Endothelial cell of umbilical vein (primary cell): ENCODE measurements at regions not wholly inside any gene's neighbourhood (a gene's known extent, or its start where the extent isn't known, plus 50 kb on each side); places are given as distances from the start of the nearest gene placed in this dataset.

Source experiments
- BruUV-seq: library from RNA; stranded (reverse); fragments of 400-500 nt; replicated peaks from 2 replicates; lab custom pipeline; 2021; lab: Mats Ljungman, UMichigan
- CTCF ChIA-PET: fragments of 300-600, 350-600 bp; sonication (Branson Sonifier 250); formaldehyde crosslinking; loops from one replicate; lab custom pipeline; 2021; ENCODE audit warnings: antibody characterized with exemption, inconsistent platforms; lab: Charles Lee
- POLR2A ChIA-PET: fragments of 300-600, 350-600 bp; sonication (Branson Sonifier 250); formaldehyde crosslinking; loops from one replicate; lab custom pipeline; 2021; ENCODE audit warnings: antibody characterized with exemption, inconsistent platforms; lab: Charles Lee
- DNase-seq: peaks from one replicate; pipeline ENCODE4 v3.0.0-alpha.2; 2011; ENCODE audit warnings: low read depth, low spot score
- FAIRE-seq: peaks from 2 replicates; lab custom pipeline; 2011; peaks lifted over from hg19 to GRCh38; lab: Jason Lieb, UNC
- H2AFZ ChIP-seq: 2 replicates; pipeline ENCODE4 v1.6.0; 2012; ENCODE audit warnings: low read depth, low read length, control low read depth, inconsistent platforms
- H3K27ac ChIP-seq: 2 replicates; pipeline ENCODE4 v1.5.1; 2011; ENCODE audit warnings: low read depth, mild to moderate bottlenecking, control low read depth, low read length, moderate library complexity; ENCODE audit not compliant: insufficient read depth
- H3K27me3 ChIP-seq, 2 experiments: 2 replicates each; pipeline versions ENCODE4 v1.6.0 to v1.6.1; 2011; ENCODE audit warnings: low read length in 2 of 2, mixed read lengths in 1 of 2; ENCODE audit not compliant: control insufficient read depth in 2 of 2, insufficient read depth in 2 of 2
- H3K36me3 ChIP-seq, 2 experiments: 2 replicates in 1 of 2; 3 replicates in 1 of 2; pipeline ENCODE4 v1.5.1; 2011; ENCODE audit warnings: low read length in 2 of 2, mild to moderate bottlenecking in 1 of 2, moderate library complexity in 1 of 2; ENCODE audit not compliant: control insufficient read depth in 2 of 2, insufficient read depth in 2 of 2; ENCODE audit errors: extremely low read depth in 1 of 2
- H3K4me1 ChIP-seq: 3 replicates; pipeline ENCODE4 v1.5.1; 2011; ENCODE audit warnings: mild to moderate bottlenecking, low read length; ENCODE audit not compliant: control insufficient read depth, insufficient read depth; ENCODE audit errors: extremely low read depth
- H3K4me2 ChIP-seq: 2 replicates; pipeline ENCODE4 v1.6.1; 2011; ENCODE audit warnings: low read length, control low read depth, mixed read lengths; ENCODE audit not compliant: insufficient read depth
- H3K4me3 ChIP-seq, 3 experiments: fragments of 200-600 bp in 1 of 3; sonication (generic), shearing (Covaris generic) in 1 of 3; replicated peaks in 1 of 3; 2 replicates each; pipeline ENCODE4 v1.5.1; 2011 to 2016; ENCODE audit warnings: control low read depth in 3 of 3, low read length in 3 of 3, mild to moderate bottlenecking in 2 of 3, inconsistent platforms in 1 of 3, low read depth in 1 of 3, moderate library complexity in 1 of 3; ENCODE audit not compliant: insufficient read depth in 1 of 3
- H3K79me2 ChIP-seq: 2 replicates; pipeline ENCODE4 v1.6.0; 2012; ENCODE audit warnings: low read length, inconsistent platforms; ENCODE audit not compliant: control insufficient read depth, insufficient read depth
- H3K9ac ChIP-seq: replicated peaks from 2 replicates; pipeline ENCODE3; 2011; ENCODE audit warnings: low read length, control low read depth; ENCODE audit not compliant: insufficient read depth; ENCODE audit errors: extremely low read depth
- H3K9me1 ChIP-seq: replicated peaks from 3 replicates; pipeline ENCODE4 v1.6.0; 2011; ENCODE audit warnings: mild to moderate bottlenecking, low read length; ENCODE audit not compliant: control insufficient read depth, insufficient read depth; ENCODE audit errors: extremely low read depth
- H3K9me3 ChIP-seq: replicated peaks from 2 replicates; pipeline ENCODE4 v1.5.1; 2012; ENCODE audit warnings: low read length, inconsistent platforms; ENCODE audit not compliant: control insufficient read depth, insufficient read depth
- H4K20me1 ChIP-seq: replicated peaks from 2 replicates; pipeline ENCODE3; 2011; ENCODE audit warnings: mild to moderate bottlenecking, low read length; ENCODE audit not compliant: control insufficient read depth, insufficient read depth; ENCODE audit errors: extremely low read depth
- EZH2 ChIP-seq: IDR thresholded peaks from 2 replicates; pipeline ENCODE4 v1.6.1; 2012; ENCODE audit warnings: borderline replicate concordance, low read depth, mild to moderate bottlenecking, moderate library complexity, low read length, inconsistent platforms; ENCODE audit not compliant: severe bottlenecking
- FOS ChIP-seq: IDR thresholded peaks from 2 replicates; pipeline ENCODE4 v1.6.1; 2011; ENCODE audit warnings: mild to moderate bottlenecking, low read length, moderate library complexity, borderline replicate concordance; ENCODE audit not compliant: insufficient read depth
- GATA2 ChIP-seq: IDR thresholded peaks from 2 replicates; pipeline ENCODE4 v1.7.0; 2011; ENCODE audit warnings: low read depth, mild to moderate bottlenecking, moderate library complexity, mixed read lengths, low read length; ENCODE audit not compliant: insufficient read length, insufficient read depth
- dilution Hi-C: fragments of 300-500 bp; cut with MboI; formaldehyde crosslinking; loops from one replicate; pipeline ENCODE4 v1.15.0; 2019; ENCODE audit warnings: low sequenced_read_pairs; ENCODE audit not compliant: extremely low pct_ligation_motif_present
- intact Hi-C: fragments of 100-400 bp; cut with micrococcal nuclease; formaldehyde crosslinking; loops from one replicate; pipeline ENCODE4 v1.10.0; 2022

- Histone ChIP-seq H3K9me1 (no peaks in the 10 kb centered on the region), H3K4me1 (no peaks in the 10 kb centered on the region), H3K27me3 (no peaks in the 10 kb centered on the region), H3K4me3 (no peak overlapping the region), H2AFZ (no peak overlapping the region), H3K4me2 (no peak overlapping the region), H3K27ac (no peak overlapping the region), H4K20me1 (no peaks in the 10 kb centered on the region), H3K9me3 (peaks cover 2% of the 10 kb centered on the region), H3K36me3 (no peaks in the 10 kb centered on the region), H3K79me2 (no peaks in the 10 kb centered on the region), H3K9ac (no peak overlapping the region)
- FAIRE-seq (no peak), DNase-seq (no peak)
- intact Hi-C loops, result no loop called here
- ChIA-PET CTCF (no interaction called here), POLR2A (no interaction called here)
- dilution Hi-C loops, result no loop called here
- BruUV-seq, result no TSS peak
- TF ChIP-seq GATA2, result no peak
Measured at GRCh38 chr19:31421856-31422255, 72.6 kb upstream of the TSHZ3 start.

- intact Hi-C loops (no loop called here), dilution Hi-C loops (no loop called here)
- DNase-seq (no peak), FAIRE-seq (no peak)
- Histone ChIP-seq H3K9ac (no peak overlapping the region), H3K27ac (no peak overlapping the region), H4K20me1 (no peaks in the 10 kb centered on the region), H3K4me1 (no peaks in the 10 kb centered on the region), H3K4me2 (no peak overlapping the region), H3K79me2 (no peaks in the 10 kb centered on the region), H3K4me3 (no peak overlapping the region), H2AFZ (no peak overlapping the region), H3K27me3 (no peaks in the 10 kb centered on the region), H3K9me1 (no peaks in the 10 kb centered on the region), H3K9me3 (peaks cover 2% of the 10 kb centered on the region), H3K36me3 (no peaks in the 10 kb centered on the region)
- no TSS peak for BruUV-seq
- POLR2A ChIA-PET, result no interaction called here
- TF ChIP-seq FOS (no peak), EZH2 (no peak)
- CTCF ChIA-PET, result no interaction called here
Measured at GRCh38 chr19:31423896-31424295, 74.7 kb upstream of the TSHZ3 start.
